HL-60 (cell line): ENCODE measurements at regions not wholly inside any gene's neighbourhood (a gene's known extent, or its start where the extent isn't known, plus 50 kb on each side); places are given as distances from the start of the nearest gene placed in this dataset.

ENCODE experiments used
- GABPA ChIP-seq: IDR thresholded peaks from 2 replicates; pipeline ENCODE4 v1.6.1; 2012; ENCODE audit warnings: low read depth
- POLR2AphosphoS5 ChIP-seq: IDR thresholded peaks from 2 replicates; pipeline ENCODE4 v1.6.1; 2012; ENCODE audit warnings: low read depth
- TF ChIP-seq, protein P1 (sequence below): IDR thresholded peaks from one replicate; pipeline ENCODE4 v1.5.1; 2011; ENCODE audit warnings: low read length, control low read depth, inconsistent platforms; ENCODE audit not compliant: insufficient read depth

DNA sequence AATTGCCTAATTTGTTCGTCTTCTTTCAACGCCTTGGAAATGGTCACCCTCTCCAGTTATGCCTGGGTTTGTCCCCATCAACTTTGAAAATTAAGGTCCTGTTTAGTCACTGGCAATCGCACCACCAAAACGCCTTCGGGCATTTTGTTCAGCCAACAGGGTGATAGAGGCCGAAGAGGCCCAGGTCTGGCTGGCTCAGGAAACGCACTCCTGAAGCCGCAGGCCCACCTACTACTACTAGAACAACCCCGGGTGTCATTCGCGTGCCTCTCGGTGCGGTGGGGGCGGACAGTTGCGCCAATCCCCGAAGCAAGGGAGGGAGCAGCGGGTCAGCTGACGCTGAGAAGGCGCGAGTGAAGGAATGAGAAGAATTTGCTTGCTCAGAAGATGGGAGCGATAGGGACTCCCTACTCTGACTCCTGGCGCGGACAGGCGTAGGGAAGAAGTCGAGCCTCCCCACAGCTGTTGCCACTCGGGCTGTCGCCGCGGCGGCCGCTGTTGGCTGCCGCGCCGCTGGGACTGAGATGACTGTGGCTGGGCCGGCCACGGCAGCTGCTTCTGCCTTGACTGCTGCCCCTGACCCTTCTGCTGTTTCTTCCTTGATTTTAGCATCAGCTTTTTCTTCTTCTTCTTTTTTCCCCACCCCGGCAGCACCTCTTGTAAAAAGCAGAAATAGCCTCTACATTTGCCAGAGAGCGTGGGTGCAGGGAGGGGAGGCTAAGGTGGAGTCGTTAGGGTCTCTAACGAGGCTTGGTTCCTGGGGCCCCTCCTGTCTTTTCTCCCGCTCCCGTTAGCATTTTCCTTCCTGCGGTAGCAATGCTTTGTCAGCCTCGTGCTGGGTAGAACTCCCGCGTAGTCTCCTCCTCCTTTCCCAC is 387.6 kb downstream of the FIGN start:
- TF ChIP-seq POLR2AphosphoS5: no peak
- no peak for TF ChIP-seq GABPA
- TF ChIP-seq, protein P1, sequence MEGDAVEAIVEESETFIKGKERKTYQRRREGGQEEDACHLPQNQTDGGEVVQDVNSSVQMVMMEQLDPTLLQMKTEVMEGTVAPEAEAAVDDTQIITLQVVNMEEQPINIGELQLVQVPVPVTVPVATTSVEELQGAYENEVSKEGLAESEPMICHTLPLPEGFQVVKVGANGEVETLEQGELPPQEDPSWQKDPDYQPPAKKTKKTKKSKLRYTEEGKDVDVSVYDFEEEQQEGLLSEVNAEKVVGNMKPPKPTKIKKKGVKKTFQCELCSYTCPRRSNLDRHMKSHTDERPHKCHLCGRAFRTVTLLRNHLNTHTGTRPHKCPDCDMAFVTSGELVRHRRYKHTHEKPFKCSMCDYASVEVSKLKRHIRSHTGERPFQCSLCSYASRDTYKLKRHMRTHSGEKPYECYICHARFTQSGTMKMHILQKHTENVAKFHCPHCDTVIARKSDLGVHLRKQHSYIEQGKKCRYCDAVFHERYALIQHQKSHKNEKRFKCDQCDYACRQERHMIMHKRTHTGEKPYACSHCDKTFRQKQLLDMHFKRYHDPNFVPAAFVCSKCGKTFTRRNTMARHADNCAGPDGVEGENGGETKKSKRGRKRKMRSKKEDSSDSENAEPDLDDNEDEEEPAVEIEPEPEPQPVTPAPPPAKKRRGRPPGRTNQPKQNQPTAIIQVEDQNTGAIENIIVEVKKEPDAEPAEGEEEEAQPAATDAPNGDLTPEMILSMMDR: no peak
